ENCODE measurements at regions not wholly inside any gene's neighbourhood (a gene's known extent, or its start where the extent isn't known, plus 50 kb on each side); places are given as distances from the start of the nearest gene placed in this dataset.

- TF ChIP-seq EZH2phosphoT487 (IDR thresholded peaks at IDR 0.05; ENCODE audit: borderline replicate concordance) (no peak), CTCF (conservative IDR thresholded peaks at IDR 0.05; ENCODE audit: low read length) (no peak)
Observed at GRCh38 chr2:207405150-207405549, 124.6 kb upstream of the CREB1 start.

Data from Loucy (cell line).